ENCODE measurements at regions not wholly inside any gene's neighbourhood (a gene's known extent, or its start where the extent isn't known, plus 50 kb on each side); places are given as distances from the start of the nearest gene placed in this dataset.

- H3K4me3 ChIP-seq, result no peak overlapping the region
- TF ChIP-seq CTCF (IDR thresholded peaks at IDR 0.05), result no peak
- no peak for DNase-seq (ENCODE audit: low spot score)
- H3K27ac ChIP-seq, result no peak overlapping the region
Observed at GRCh38 chr12:113757221-113758002, 208.7 kb downstream of the RBM19 start.

- no peak for DNase-seq (ENCODE audit: low spot score)
- Histone ChIP-seq H3K27ac (no peak overlapping the region), H3K4me3 (no peak overlapping the region)
- TF ChIP-seq CTCF (IDR thresholded peaks at IDR 0.05), result no peak
Observed at GRCh38 chr12:113756609-113757008, 209.5 kb downstream of the RBM19 start.

- no peak overlapping the region for H3K4me3 ChIP-seq
- DNase-seq (ENCODE audit: low spot score), result no peak
- TF ChIP-seq CTCF (IDR thresholded peaks at IDR 0.05), result no peak
Observed at GRCh38 chr12:113755098-113755497, 211.0 kb downstream of the RBM19 start.

GRCh38 chr12:113751513-113751912 lies 214.6 kb downstream of the RBM19 start:
- H3K4me3 ChIP-seq, result no peak overlapping the region
- no peak overlapping the region for H3K27ac ChIP-seq
- no peak for DNase-seq (ENCODE audit: low spot score)
- TF ChIP-seq CTCF (IDR thresholded peaks at IDR 0.05), result no peak

More at GRCh38 chr12:113755098-113755497, 211.0 kb downstream of the RBM19 start:
- no peak overlapping the region for H3K27ac ChIP-seq

GRCh38 chr12:113749433-113749815 lies 216.7 kb downstream of the RBM19 start:
- TF ChIP-seq CTCF (IDR thresholded peaks at IDR 0.05), result no peak
- DNase-seq (ENCODE audit: low spot score), result no peak
- H3K4me3 ChIP-seq, result no peak overlapping the region
- H3K27ac ChIP-seq, result no peak overlapping the region

GRCh38 chr12:113748707-113749432 lies 217.3 kb downstream of the RBM19 start:
- TF ChIP-seq CTCF (IDR thresholded peaks at IDR 0.05), result no peak

GRCh38 chr12:113747017-113747416 lies 219.1 kb downstream of the RBM19 start:
- H3K4me3 ChIP-seq, result no peak overlapping the region
- no peak for DNase-seq (ENCODE audit: low spot score)
- H3K27ac ChIP-seq, result no peak overlapping the region
- TF ChIP-seq CTCF (IDR thresholded peaks at IDR 0.05), result no peak

More at GRCh38 chr12:113748707-113749432, 217.3 kb downstream of the RBM19 start:
- Histone ChIP-seq H3K4me3 (no peak overlapping the region), H3K27ac (no peak overlapping the region)
- no peak for DNase-seq (ENCODE audit: low spot score)

Measured in coronary artery (tissue), 2 donors.